HepG2 (cell line): ENCODE measurements at regions not wholly inside any gene's neighbourhood (a gene's known extent, or its start where the extent isn't known, plus 50 kb on each side); places are given as distances from the start of the nearest gene placed in this dataset.

ENCODE experiments used
- ATAC-seq: fragments of 200-7000 bp; cut with Tn5 transposase; 3 replicates; pipeline ENCODE4 v1.9.1; 2020; ENCODE audit warnings: mild to moderate bottlenecking, moderate library complexity
- BruUV-seq: library from RNA; stranded (reverse); fragments of 400-500 nt; replicated peaks from 2 replicates; lab custom pipeline; 2021; lab: Mats Ljungman, UMichigan
- CTCF ChIA-PET: fragments of 300-600 bp; formaldehyde crosslinking; extraction: SDS; loops from one replicate; lab custom pipeline; 2021; ENCODE audit warnings: low total read pairs, inconsistent platforms, low intra/inter-chr PET ratio; lab: Yijun Ruan, JAX
- POLR2A ChIA-PET: fragments of 350-600 bp; sonication (Branson Sonifier 250); formaldehyde crosslinking; loops from one replicate; lab custom pipeline; 2020; ENCODE audit warnings: antibody characterized with exemption, inconsistent platforms; lab: Yijun Ruan, JAX
- DNase-seq: peaks from one replicate; pipeline ENCODE4 v3.0.0-alpha.2; 2015; ENCODE audit warnings: low spot score
- FAIRE-seq: peaks from 3 replicates; lab custom pipeline; 2011; peaks lifted over from hg19 to GRCh38; lab: Jason Lieb, UNC
- H2AFZ ChIP-seq: one replicate; pipeline ENCODE4 v1.6.1; 2011; ENCODE audit warnings: low read length, inconsistent platforms
- H3K27ac ChIP-seq: fragments of 300-600 bp; 3 replicates; pipeline ENCODE4 v1.8.0; 2011; ENCODE audit warnings: mixed run types, mild to moderate bottlenecking, mixed read lengths, low read length, inconsistent platforms; ENCODE audit not compliant: insufficient read depth; ENCODE audit errors: extremely low read length
- H3K27me3 ChIP-seq, 2 experiments: fragments of 200-600 bp in 1 of 2; 2 replicates in 1 of 2; 3 replicates in 1 of 2; pipeline versions ENCODE4 v1.6.0 to v1.8.0; 2011; ENCODE audit warnings: low read length in 2 of 2, mild to moderate bottlenecking in 2 of 2, moderate library complexity in 2 of 2, inconsistent platforms in 1 of 2; ENCODE audit not compliant: insufficient read depth in 2 of 2, control insufficient read depth in 1 of 2
- H3K36me3 ChIP-seq, 2 experiments: fragments of 200-600 bp in 1 of 2; replicated peaks in 1 of 2; 2 replicates in 1 of 2; 3 replicates in 1 of 2; pipeline versions ENCODE4 v1.5.1 to v1.8.0; 2011; ENCODE audit warnings: low read length in 2 of 2, inconsistent platforms in 1 of 2; ENCODE audit not compliant: insufficient read depth in 2 of 2, control insufficient read depth in 1 of 2
- H3K4me1 ChIP-seq: 2 replicates; pipeline ENCODE4 v1.5.1; 2012; ENCODE audit warnings: low read length, inconsistent platforms; ENCODE audit not compliant: insufficient read depth
- H3K4me2 ChIP-seq: 2 replicates; pipeline ENCODE4 v1.6.0; 2011; ENCODE audit warnings: low read depth, low read length, inconsistent platforms
- H3K4me3 ChIP-seq, 3 experiments: fragments of 200-600 bp in 1 of 3; sonication (generic), shearing (Covaris generic) in 1 of 3; replicated peaks in 1 of 3; 2 replicates each; pipeline ENCODE4 v1.5.1; 2011 to 2016; ENCODE audit warnings: low read length in 3 of 3, inconsistent platforms in 2 of 3, low read depth in 2 of 3, mild to moderate bottlenecking in 2 of 3, control low read depth in 1 of 3, mixed read lengths in 1 of 3; ENCODE audit not compliant: insufficient read depth in 1 of 3
- H3K79me2 ChIP-seq: one replicate; pipeline ENCODE4 v1.6.1; 2011; ENCODE audit warnings: low read length, inconsistent platforms; ENCODE audit not compliant: insufficient read depth
- H3K9ac ChIP-seq: 2 replicates; pipeline ENCODE4 v1.6.0; 2011; ENCODE audit warnings: mild to moderate bottlenecking, low read depth, low read length, inconsistent platforms; ENCODE audit not compliant: insufficient read depth
- H3K9me3 ChIP-seq: 2 replicates; pipeline ENCODE4 v1.5.1; 2012; ENCODE audit warnings: mild to moderate bottlenecking, low read length
- H4K20me1 ChIP-seq: 2 replicates; pipeline ENCODE4 v1.6.0; 2011; ENCODE audit warnings: inconsistent platforms, mild to moderate bottlenecking, low read length, moderate library complexity; ENCODE audit not compliant: insufficient read depth
- BORCS8-MEF2B ChIP-seq: sonication (generic); formaldehyde crosslinking; IDR thresholded peaks from 2 replicates; pipeline ENCODE4 v1.8.0; 2022; ENCODE audit warnings: mild to moderate bottlenecking, missing genetic modification reagents
- FLYWCH1 ChIP-seq: sonication (generic); formaldehyde crosslinking; IDR thresholded peaks from 2 replicates; pipeline ENCODE4 v1.8.1; 2023; ENCODE audit warnings: mild to moderate bottlenecking, missing genetic modification reagents
- HIC2 ChIP-seq: sonication (generic); formaldehyde crosslinking; IDR thresholded peaks from 2 replicates; pipeline ENCODE4 v1.9.0; 2022; ENCODE audit warnings: low read depth, missing genetic modification reagents
- KDM1A ChIP-seq: IDR thresholded peaks from 2 replicates; pipeline ENCODE4 v1.6.1; 2016; ENCODE audit warnings: missing compliant biosample characterization
- KMT2B ChIP-seq: IDR thresholded peaks from 2 replicates; pipeline ENCODE4 v1.6.1; 2016; ENCODE audit warnings: missing genetic modification reagents, missing compliant biosample characterization
- MAFK ChIP-seq, 2 experiments: IDR thresholded peaks in 1 of 2; conservative IDR thresholded peaks in 1 of 2; 2 replicates each; pipeline ENCODE4 v1.6.1; 2011; ENCODE audit warnings: improper control_type of control experiment in 2 of 2, low read length in 2 of 2
- MXD1 ChIP-seq: sonication (generic); formaldehyde crosslinking; IDR thresholded peaks from 2 replicates; pipeline ENCODE4 v1.4.0; 2020; ENCODE audit warnings: mild to moderate bottlenecking, missing genetic modification reagents
- MYC ChIP-seq: sonication (generic); formaldehyde crosslinking; IDR thresholded peaks from 2 replicates; pipeline ENCODE4 v1.9.0; 2021; ENCODE audit warnings: missing genetic modification reagents, borderline replicate concordance
- ONECUT2 ChIP-seq: sonication (generic); formaldehyde crosslinking; IDR thresholded peaks from 2 replicates; pipeline ENCODE4 v1.4.0; 2020; ENCODE audit warnings: missing genetic modification reagents
- SETDB1 ChIP-seq: sonication (generic); formaldehyde crosslinking; IDR thresholded peaks from 2 replicates; pipeline ENCODE4 v1.5.1; 2020; ENCODE audit warnings: missing genetic modification reagents, mild to moderate bottlenecking, borderline replicate concordance
- TERF1 ChIP-seq: sonication (generic); formaldehyde crosslinking; IDR thresholded peaks from 2 replicates; pipeline ENCODE4 v1.8.0; 2022; ENCODE audit warnings: mild to moderate bottlenecking, missing genetic modification reagents, moderate library complexity
- ZNF577 ChIP-seq: sonication (generic); formaldehyde crosslinking; IDR thresholded peaks from 2 replicates; pipeline ENCODE4 v1.4.0; 2020; ENCODE audit warnings: mild to moderate bottlenecking, low read depth, missing genetic modification reagents, borderline replicate concordance
- ZNF713 ChIP-seq: sonication (generic); formaldehyde crosslinking; IDR thresholded peaks from 2 replicates; pipeline ENCODE4 v1.4.0; 2020; ENCODE audit warnings: mild to moderate bottlenecking, missing genetic modification reagents
- WGBS: methylation state at CpG from one replicate; pipeline ENCODE4 v1.1.6; 2017; ENCODE audit warnings: low lambda C conversion rate; 5-methylcytosine and 5-hydroxymethylcytosine counted together
- in situ Hi-C: cut with HindIII; loops from 2 replicates; pipeline ENCODE4 v1.10.0; 2017; ENCODE audit warnings: low pct_unique_long_range_greater_than_20kb; ENCODE audit not compliant: extremely low pct_ligation_motif_present
- intact Hi-C: fragments of 100-400 bp; cut with micrococcal nuclease; formaldehyde crosslinking; loops from one replicate; pipeline ENCODE4 v1.10.0; 2022; ENCODE audit not compliant: unreplicated experiment
- TF ChIP-seq, protein P1 (sequence below): sonication (generic); formaldehyde crosslinking; conservative IDR thresholded peaks from 2 replicates; pipeline ENCODE4 v1.4.0; 2020; ENCODE audit warnings: missing genetic modification reagents

DNA sequence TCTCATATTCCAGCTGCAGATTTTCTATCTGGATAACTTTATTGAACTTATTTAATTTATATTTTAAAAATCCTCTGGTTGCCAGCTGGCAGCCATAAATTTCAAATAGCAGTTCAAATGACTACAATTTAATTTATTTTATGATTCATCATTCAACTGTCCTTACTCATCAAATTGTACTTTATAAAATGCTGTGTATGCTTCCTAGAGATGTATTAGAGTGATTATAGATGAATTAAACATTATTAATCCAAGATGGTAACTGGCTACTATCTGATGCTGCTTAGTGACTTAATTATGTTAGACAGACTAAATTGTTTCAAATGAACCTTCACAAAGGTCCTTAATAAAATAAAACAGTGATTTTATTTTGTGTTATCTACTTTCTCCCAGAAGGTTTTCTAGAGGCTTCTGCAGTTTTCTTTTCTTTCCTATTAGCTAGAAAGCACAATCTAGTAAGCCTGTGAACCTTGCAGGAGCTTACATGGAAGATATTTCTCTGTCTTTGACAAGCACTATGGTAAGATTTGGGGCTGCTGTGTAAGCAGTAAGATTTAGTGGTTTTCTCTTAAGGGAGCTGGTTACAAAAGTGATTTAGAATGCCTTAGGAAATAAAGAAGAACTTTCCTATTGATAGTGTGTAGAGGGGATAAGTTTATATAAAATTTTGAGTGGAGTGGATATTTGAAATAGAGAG lies 322.3 kb downstream of the FSIP2 start:
- no peak for DNase-seq
- peak in 1 of 2 experiments; percentile 12; a peak in 1 of 4 replicates for TF ChIP-seq MAFK (conservative IDR thresholded peaks at IDR 0.05 in 1 of 2, IDR thresholded peaks at IDR 0.05 in 1 of 2; ENCODE audit: low read length in 2 of 2)
- TF ChIP-seq ONECUT2 (CRISPR knock-in tag), result no peak
- TF ChIP-seq KDM1A (CRISPR knock-in tag), result no peak
- TF ChIP-seq ZNF713 (CRISPR knock-in tag), result no peak
- TF ChIP-seq ZNF577 (CRISPR knock-in tag), result no peak

DNA sequence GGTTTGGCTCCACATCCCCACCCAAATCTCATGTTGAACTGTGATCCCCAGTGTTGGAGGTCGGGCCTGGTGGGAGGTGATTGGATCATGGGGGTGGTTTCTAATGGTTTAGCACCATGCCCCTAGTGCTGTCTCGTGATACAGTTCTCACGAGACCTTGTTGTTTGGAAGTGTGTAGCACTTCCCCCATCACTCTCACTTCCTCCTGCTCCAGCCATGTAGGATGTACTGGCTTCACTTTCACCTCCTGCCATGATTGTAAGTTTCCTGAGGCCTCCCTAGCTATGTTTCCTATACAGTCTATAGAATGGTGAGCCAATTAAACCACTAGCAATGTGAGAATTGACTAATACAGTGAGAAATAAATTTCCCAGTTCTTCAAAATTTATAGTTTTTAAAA lies 325.9 kb downstream of the FSIP2 start:
- 89% methylated on average over 3 of the region's 3 CpGs for WGBS
- POLR2A ChIA-PET, result no interaction called here
- no peak for ATAC-seq
- TF ChIP-seq FLYWCH1 (CRISPR knock-in tag), result no peak
- no peak for TF ChIP-seq SETDB1 (CRISPR knock-in tag)
- no peak for TF ChIP-seq HIC2 (CRISPR knock-in tag)
- no peak for TF ChIP-seq BORCS8-MEF2B
- TF ChIP-seq MYC (CRISPR knock-in tag), result no peak
- no peak for TF ChIP-seq KMT2B (CRISPR knock-in tag)
- TF ChIP-seq MXD1 (CRISPR knock-in tag), result no peak
- TF ChIP-seq, protein P1, sequence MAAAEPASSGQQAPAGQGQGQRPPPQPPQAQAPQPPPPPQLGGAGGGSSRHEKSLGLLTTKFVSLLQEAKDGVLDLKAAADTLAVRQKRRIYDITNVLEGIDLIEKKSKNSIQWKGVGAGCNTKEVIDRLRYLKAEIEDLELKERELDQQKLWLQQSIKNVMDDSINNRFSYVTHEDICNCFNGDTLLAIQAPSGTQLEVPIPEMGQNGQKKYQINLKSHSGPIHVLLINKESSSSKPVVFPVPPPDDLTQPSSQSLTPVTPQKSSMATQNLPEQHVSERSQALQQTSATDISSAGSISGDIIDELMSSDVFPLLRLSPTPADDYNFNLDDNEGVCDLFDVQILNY, result no peak
- TF ChIP-seq TERF1 (CRISPR knock-in tag), result no peak

More for the DNA sequence above, 322.3 kb downstream of the FSIP2 start:
- ATAC-seq (no peak), FAIRE-seq (no peak)
- H3K4me1 ChIP-seq, result no peaks in the 10 kb centered on the region
- no peaks in the 10 kb centered on the region for H3K9me3 ChIP-seq
- intact Hi-C loops, result no loop called here
- POLR2A ChIA-PET, result no interaction called here
- H3K79me2 ChIP-seq, result no peaks in the 10 kb centered on the region
- CTCF ChIA-PET, result no interaction called here
- no peak overlapping the region for H2AFZ ChIP-seq
- no peak overlapping the region for H3K9ac ChIP-seq
- H3K27me3 ChIP-seq, result no peaks in the 10 kb centered on the region
- no TSS peak for BruUV-seq
- H3K4me2 ChIP-seq, result no peak overlapping the region
- in situ Hi-C loops, result no loop called here
- no peaks in the 10 kb centered on the region for H3K36me3 ChIP-seq
- H3K27ac ChIP-seq, result no peak overlapping the region
- no peaks in the 10 kb centered on the region for H4K20me1 ChIP-seq
- no peak overlapping the region for H3K4me3 ChIP-seq

More for the DNA sequence above, 325.9 kb downstream of the FSIP2 start:
- FAIRE-seq, result no peak
- H3K79me2 ChIP-seq, result no peaks in the 10 kb centered on the region
- H3K4me2 ChIP-seq, result no peak overlapping the region
- H3K4me1 ChIP-seq, result peaks cover 9% of the 10 kb centered on the region
- in situ Hi-C loops, result no loop called here
- CTCF ChIA-PET, result no interaction called here
- no peaks in the 10 kb centered on the region for H3K9me3 ChIP-seq
- H3K27ac ChIP-seq, result no peak overlapping the region
- intact Hi-C loops, result no loop called here
- H3K4me3 ChIP-seq, result no peak overlapping the region
- no peak overlapping the region for H3K9ac ChIP-seq
- H2AFZ ChIP-seq, result no peak overlapping the region
- no peaks in the 10 kb centered on the region for H3K36me3 ChIP-seq
- DNase-seq, result no peak
- H4K20me1 ChIP-seq, result no peaks in the 10 kb centered on the region
- no TSS peak for BruUV-seq
- no peaks in the 10 kb centered on the region for H3K27me3 ChIP-seq
